Activated CD4-positive, alpha-beta T cell treated with anti-CD3 and anti-CD28 coated beads, Interleukin-2, amount 10 ng/mL, durations not matched to agents 7 days and 5 days (primary cell): ENCODE measurements at regions not wholly inside any gene's neighbourhood (a gene's known extent, or its start where the extent isn't known, plus 50 kb on each side); places are given as distances from the start of the nearest gene placed in this dataset.
"Not testable (repeated sequence)": the region's sequence is repeated elsewhere in the genome, so short reads cannot be mapped to it uniquely, and the experiment has no call there.

ENCODE experiments used
- CTCF ChIA-PET: fragments of 350-600 bp; sonication (Branson Sonifier 250); formaldehyde crosslinking; loops from one replicate; lab custom pipeline; 2021; ENCODE audit warnings: antibody characterized with exemption; lab: Charles Lee
- POLR2A ChIA-PET: fragments of 350-600 bp; sonication (Branson Sonifier 250); formaldehyde crosslinking; loops from one replicate; lab custom pipeline; 2021; ENCODE audit warnings: antibody characterized with exemption; lab: Charles Lee
- DNase-seq: peaks from one replicate; pipeline ENCODE4 v3.0.0-alpha.2; 2020
- H3K27ac Mint-ChIP-seq: one replicate; pipeline ENCODE4 v1.8.0; 2021; ENCODE audit warnings: mild to moderate bottlenecking, moderate library complexity, mixed read lengths
- H3K27me3 Mint-ChIP-seq: one replicate; pipeline ENCODE4 v1.8.0; 2021; ENCODE audit warnings: mixed read lengths
- H3K36me3 Mint-ChIP-seq: one replicate; pipeline ENCODE4 v1.8.0; 2021; ENCODE audit warnings: low read depth, mixed read lengths
- H3K4me1 Mint-ChIP-seq: one replicate; pipeline ENCODE4 v1.8.0; 2021; ENCODE audit warnings: mixed read lengths
- H3K4me3 Mint-ChIP-seq: one replicate; pipeline ENCODE4 v1.8.0; 2021; ENCODE audit warnings: mild to moderate bottlenecking, moderate library complexity, mixed read lengths
- H3K9me3 Mint-ChIP-seq: one replicate; pipeline ENCODE4 v1.8.0; 2021; ENCODE audit warnings: mixed read lengths

DNA sequence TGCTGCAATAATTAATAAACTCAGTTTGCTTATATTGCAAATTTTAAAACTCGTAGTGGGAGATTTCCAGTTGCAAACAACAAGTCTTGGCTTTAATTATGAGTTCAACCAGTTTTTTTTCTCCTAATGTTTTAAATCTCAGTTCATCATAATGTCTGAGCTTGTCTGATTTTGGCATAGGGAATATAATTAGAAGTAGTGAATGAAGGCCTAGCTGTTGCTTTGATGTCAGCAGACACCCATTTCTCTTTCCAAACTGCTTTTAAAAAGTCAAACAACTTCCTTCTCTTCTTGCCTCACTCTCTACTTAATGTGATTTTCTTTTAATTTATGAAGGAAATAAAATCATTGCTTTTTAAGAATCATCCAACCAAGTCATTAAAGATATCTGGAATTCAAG lies 1462.1 kb downstream of the DPP10 start:
- H3K4me1 Mint-ChIP-seq, result no peaks in the 10 kb centered on the region
- ChIA-PET POLR2A (no interaction called here), CTCF (no interaction called here)
- H3K9me3 Mint-ChIP-seq, result peaks cover 3% of the 10 kb centered on the region
- no peak overlapping the region for H3K27ac Mint-ChIP-seq
- no peak for DNase-seq
- no peaks in the 10 kb centered on the region for H3K36me3 Mint-ChIP-seq
- H3K27me3 Mint-ChIP-seq, result no peaks in the 10 kb centered on the region
- no peak overlapping the region for H3K4me3 Mint-ChIP-seq

DNA sequence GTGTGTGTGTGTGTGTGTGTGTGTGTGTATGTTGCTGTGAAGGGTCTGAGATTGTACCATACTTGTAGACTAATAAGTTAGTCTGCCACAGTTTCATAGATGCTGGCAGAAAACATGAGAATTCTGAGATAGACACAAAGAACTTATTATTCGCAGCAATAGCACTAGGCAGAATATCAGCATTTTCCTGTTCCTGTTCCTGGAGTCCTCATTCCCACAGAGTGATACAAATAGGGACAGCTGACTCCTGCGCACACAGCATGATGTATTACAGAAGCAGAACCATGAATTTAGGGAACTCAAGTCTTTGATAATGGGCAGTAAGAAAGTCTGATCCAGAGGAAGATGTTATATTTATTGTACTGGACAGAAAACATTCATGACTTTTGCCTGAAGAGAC lies 1466.3 kb downstream of the DPP10 start:
- H3K9me3 Mint-ChIP-seq, result peaks cover 7% of the 10 kb centered on the region

DNA sequence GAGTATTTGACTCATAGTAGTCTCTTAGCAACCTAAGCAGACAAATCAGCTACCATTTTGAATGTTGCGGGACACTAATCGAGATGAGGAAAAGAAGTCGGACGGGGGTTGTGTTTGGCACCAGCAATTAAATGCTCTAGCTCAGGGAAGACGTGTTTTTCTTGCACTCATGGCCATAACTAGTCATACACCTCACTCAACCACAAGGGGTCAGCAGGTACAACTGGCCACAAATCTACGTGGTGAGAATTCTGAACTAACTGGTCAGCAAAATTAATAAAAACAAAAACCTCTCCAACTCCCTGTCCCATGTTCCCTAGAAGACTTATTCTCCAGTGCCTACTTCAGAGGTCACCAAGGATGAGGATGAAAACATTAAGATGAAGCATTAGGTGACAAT lies 1467.8 kb downstream of the DPP10 start:
- no peak overlapping the region for H3K4me3 Mint-ChIP-seq
- DNase-seq, result no peak
- no peaks in the 10 kb centered on the region for H3K4me1 Mint-ChIP-seq
- H3K27me3 Mint-ChIP-seq, result no peaks in the 10 kb centered on the region
- ChIA-PET CTCF (no interaction called here), POLR2A (no interaction called here)
- H3K27ac Mint-ChIP-seq, result no peak overlapping the region
- no peaks in the 10 kb centered on the region for H3K36me3 Mint-ChIP-seq
- peaks cover 7% of the 10 kb centered on the region for H3K9me3 Mint-ChIP-seq

More for the DNA sequence above, 1466.3 kb downstream of the DPP10 start:
- no peaks in the 10 kb centered on the region for H3K27me3 Mint-ChIP-seq
- no peaks in the 10 kb centered on the region for H3K4me1 Mint-ChIP-seq
- no peak overlapping the region for H3K27ac Mint-ChIP-seq
- ChIA-PET POLR2A (no interaction called here), CTCF (no interaction called here)
- no peak overlapping the region for H3K4me3 Mint-ChIP-seq
- no peak for DNase-seq
- no peaks in the 10 kb centered on the region for H3K36me3 Mint-ChIP-seq

GRCh38 chr2:115913921-115914320 lies 1471.5 kb downstream of the DPP10 start:
- Mint-ChIP-seq H3K4me1 (no peaks in the 10 kb centered on the region), H3K4me3 (no peak overlapping the region), H3K27ac (no peak overlapping the region), H3K9me3 (peaks cover 4% of the 10 kb centered on the region), H3K36me3 (no peaks in the 10 kb centered on the region), H3K27me3 (no peaks in the 10 kb centered on the region)
- no peak for DNase-seq
- ChIA-PET CTCF (no interaction called here), POLR2A (no interaction called here)

GRCh38 chr2:115921541-115921940 lies 1479.1 kb downstream of the DPP10 start:
- H3K27me3 Mint-ChIP-seq, result no peaks in the 10 kb centered on the region
- H3K4me1 Mint-ChIP-seq, result no peaks in the 10 kb centered on the region
- ChIA-PET CTCF (no interaction called here), POLR2A (no interaction called here)
- no peak for DNase-seq
- no peak overlapping the region for H3K4me3 Mint-ChIP-seq
- H3K27ac Mint-ChIP-seq, result no peak overlapping the region
- peaks cover 15% of the 10 kb centered on the region for H3K9me3 Mint-ChIP-seq
- no peaks in the 10 kb centered on the region for H3K36me3 Mint-ChIP-seq

- ChIA-PET POLR2A (no interaction called here), CTCF (no interaction called here)
- Mint-ChIP-seq H3K36me3 (no peaks in the 10 kb centered on the region), H3K9me3 (peaks cover 5% of the 10 kb centered on the region), H3K4me3 (no peak overlapping the region), H3K4me1 (no peaks in the 10 kb centered on the region), H3K27ac (no peak overlapping the region), H3K27me3 (no peaks in the 10 kb centered on the region)
- no peak for DNase-seq
Observed at GRCh38 chr2:115939902-115940301, 1497.5 kb downstream of the DPP10 start.

- Mint-ChIP-seq H3K27ac (no peak overlapping the region), H3K9me3 (peaks cover 6% of the 10 kb centered on the region), H3K4me1 (no peaks in the 10 kb centered on the region), H3K27me3 (no peaks in the 10 kb centered on the region), H3K4me3 (no peak overlapping the region), H3K36me3 (no peaks in the 10 kb centered on the region)
- POLR2A ChIA-PET, result interaction anchor here (0.6 kb wide), 1 partner anchor 659 kb away, joined by 3 read pairs; no protein-coding TSS in a partner anchor
- CTCF ChIA-PET, result no interaction called here
- no peak for DNase-seq
Observed at GRCh38 chr2:115942800-115943199, 1500.4 kb downstream of the DPP10 start.

DNA sequence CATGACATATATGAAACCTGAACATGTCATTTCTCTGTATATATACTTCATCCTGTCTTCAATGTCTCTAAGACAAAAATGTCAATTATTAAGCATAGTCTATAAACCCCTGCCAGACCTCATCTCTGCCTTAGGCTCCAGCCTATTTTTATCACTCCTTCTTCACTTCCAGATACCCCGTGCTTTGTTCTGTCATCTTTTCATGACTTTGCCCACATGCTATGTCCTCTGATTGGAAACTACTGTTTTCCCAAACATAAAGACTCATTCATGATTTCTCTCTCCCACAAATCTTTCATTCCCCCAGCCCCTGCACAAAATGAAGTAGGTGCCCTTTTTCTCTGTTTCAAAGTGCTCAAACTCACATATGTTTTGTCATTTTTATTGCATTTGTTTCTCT lies 1503.9 kb downstream of the DPP10 start:
- Mint-ChIP-seq H3K4me1 (no peaks in the 10 kb centered on the region), H3K4me3 (no peak overlapping the region), H3K9me3 (peaks cover 8% of the 10 kb centered on the region), H3K27ac (no peak overlapping the region), H3K36me3 (no peaks in the 10 kb centered on the region), H3K27me3 (no peaks in the 10 kb centered on the region)
- no peak for DNase-seq
- POLR2A ChIA-PET, result no interaction called here
- CTCF ChIA-PET, result no interaction called here

DNA sequence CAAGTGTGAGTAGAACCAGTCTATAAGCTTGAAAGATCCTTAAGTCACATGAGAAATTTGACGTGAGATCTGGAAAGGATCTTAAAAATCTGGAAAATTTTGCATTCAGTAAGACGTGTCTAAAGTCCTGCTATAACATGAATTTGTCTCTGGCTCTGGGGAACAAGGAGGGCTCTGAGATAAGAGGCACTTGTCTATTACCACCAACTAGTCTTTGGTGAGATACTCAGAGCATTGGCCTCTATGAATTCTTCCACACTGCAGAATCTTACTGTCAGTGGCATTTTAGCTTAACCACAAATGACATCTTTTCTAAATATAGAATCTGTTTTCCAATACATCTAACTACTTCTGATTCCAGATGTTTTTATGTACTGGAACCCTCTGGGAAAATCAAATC lies 1504.5 kb downstream of the DPP10 start:
- H3K9me3 Mint-ChIP-seq, result peaks cover 8% of the 10 kb centered on the region
- no peak for DNase-seq
- CTCF ChIA-PET, result no interaction called here
- H3K4me1 Mint-ChIP-seq, result no peaks in the 10 kb centered on the region
- H3K27me3 Mint-ChIP-seq, result no peaks in the 10 kb centered on the region
- POLR2A ChIA-PET, result no interaction called here
- no peak overlapping the region for H3K27ac Mint-ChIP-seq
- H3K4me3 Mint-ChIP-seq, result no peak overlapping the region
- H3K36me3 Mint-ChIP-seq, result no peaks in the 10 kb centered on the region

- POLR2A ChIA-PET, result no interaction called here
Observed at GRCh38 chr2:115976916-115977315, 1534.5 kb downstream of the DPP10 start.

GRCh38 chr2:115999039-115999438 lies 1556.6 kb downstream of the DPP10 start:
- Mint-ChIP-seq H3K4me3 (no peak overlapping the region), H3K36me3 (no peaks in the 10 kb centered on the region), H3K4me1 (no peaks in the 10 kb centered on the region), H3K27me3 (no peaks in the 10 kb centered on the region), H3K9me3 (peaks cover 16% of the 10 kb centered on the region), H3K27ac (no peak overlapping the region)
- DNase-seq, result no peak
- ChIA-PET POLR2A (no interaction called here), CTCF (no interaction called here)

More at GRCh38 chr2:115976916-115977315, 1534.5 kb downstream of the DPP10 start:
- no peaks in the 10 kb centered on the region for H3K27me3 Mint-ChIP-seq
- H3K27ac Mint-ChIP-seq, result no peak overlapping the region
- H3K36me3 Mint-ChIP-seq, result no peaks in the 10 kb centered on the region
- no peak for DNase-seq
- H3K4me1 Mint-ChIP-seq, result no peaks in the 10 kb centered on the region
- no peak overlapping the region for H3K4me3 Mint-ChIP-seq
- CTCF ChIA-PET, result no interaction called here
- peaks cover 19% of the 10 kb centered on the region for H3K9me3 Mint-ChIP-seq

DNA sequence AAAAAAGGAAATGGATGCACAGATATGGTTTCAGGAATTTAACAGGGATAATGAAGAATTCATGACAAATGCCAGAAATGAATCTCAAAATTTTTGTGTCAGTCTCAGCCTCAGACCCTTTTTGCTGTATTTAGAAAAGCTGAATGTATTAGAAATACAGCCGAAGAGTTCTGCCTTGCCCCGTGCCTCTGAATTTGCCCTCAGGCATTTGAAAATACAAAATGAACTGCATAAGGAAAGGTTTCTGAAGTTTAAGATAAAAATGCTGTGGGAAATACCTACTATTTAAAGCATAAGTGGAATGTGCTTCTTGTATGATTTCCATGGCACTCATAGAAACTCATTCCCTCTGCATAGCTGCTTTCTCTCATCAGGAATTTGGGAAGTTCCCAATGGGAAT lies 1580.6 kb downstream of the DPP10 start:
- no peak for DNase-seq
- no peak overlapping the region for H3K4me3 Mint-ChIP-seq
- no peaks in the 10 kb centered on the region for H3K4me1 Mint-ChIP-seq
- ChIA-PET CTCF (no interaction called here), POLR2A (no interaction called here)
- H3K36me3 Mint-ChIP-seq, result no peaks in the 10 kb centered on the region
- H3K27ac Mint-ChIP-seq, result no peak overlapping the region
- H3K27me3 Mint-ChIP-seq, result no peaks in the 10 kb centered on the region
- peaks cover 7% of the 10 kb centered on the region for H3K9me3 Mint-ChIP-seq

DNA sequence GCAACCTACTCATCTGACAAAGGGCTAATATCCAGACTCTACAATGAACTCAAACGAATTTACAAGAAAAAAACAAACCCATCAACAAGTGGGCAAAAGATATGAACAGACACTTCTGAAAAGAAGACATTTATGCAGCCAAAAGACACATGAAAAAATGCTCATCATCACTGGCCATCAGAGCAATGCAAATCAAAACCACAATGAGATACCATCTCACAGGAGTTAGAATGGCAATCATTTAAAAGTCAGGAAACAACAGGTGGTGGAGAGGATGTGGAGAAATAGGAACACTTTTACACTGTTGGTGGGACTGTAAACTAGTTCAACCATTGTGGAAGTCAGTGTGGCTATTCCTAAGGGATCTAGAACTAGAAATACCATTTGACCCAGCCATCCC lies 1596.3 kb downstream of the DPP10 start:
- peaks cover 14% of the 10 kb centered on the region for H3K9me3 Mint-ChIP-seq
- POLR2A ChIA-PET, H3K4me3 Mint-ChIP-seq, H3K36me3 Mint-ChIP-seq, CTCF ChIA-PET, H3K4me1 Mint-ChIP-seq, DNase-seq, H3K27me3 Mint-ChIP-seq, H3K27ac Mint-ChIP-seq: not testable (repeated sequence)

GRCh38 chr2:116042530-116042929 lies 1600.1 kb downstream of the DPP10 start:
- Mint-ChIP-seq H3K9me3 (peaks cover 10% of the 10 kb centered on the region), H3K36me3 (no peaks in the 10 kb centered on the region), H3K4me3 (no peak overlapping the region), H3K27ac (no peak overlapping the region), H3K4me1 (no peaks in the 10 kb centered on the region), H3K27me3 (no peaks in the 10 kb centered on the region)
- ChIA-PET CTCF (no interaction called here), POLR2A (no interaction called here)
- no peak for DNase-seq
